ENCODE measurements at regions not wholly inside any gene's neighbourhood (a gene's known extent, or its start where the extent isn't known, plus 50 kb on each side); places are given as distances from the start of the nearest gene placed in this dataset.

GRCh38 chr13:79267560-79267959 lies 138.5 kb downstream of the RBM26 start:
- no TSS peak for BruUV-seq (replicated peaks)

GRCh38 chr13:79258489-79258888 lies 147.6 kb downstream of the RBM26 start:
- TF ChIP-seq, protein P1, sequence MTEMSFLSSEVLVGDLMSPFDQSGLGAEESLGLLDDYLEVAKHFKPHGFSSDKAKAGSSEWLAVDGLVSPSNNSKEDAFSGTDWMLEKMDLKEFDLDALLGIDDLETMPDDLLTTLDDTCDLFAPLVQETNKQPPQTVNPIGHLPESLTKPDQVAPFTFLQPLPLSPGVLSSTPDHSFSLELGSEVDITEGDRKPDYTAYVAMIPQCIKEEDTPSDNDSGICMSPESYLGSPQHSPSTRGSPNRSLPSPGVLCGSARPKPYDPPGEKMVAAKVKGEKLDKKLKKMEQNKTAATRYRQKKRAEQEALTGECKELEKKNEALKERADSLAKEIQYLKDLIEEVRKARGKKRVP (CRISPR knock-in tag; IDR thresholded peaks at IDR 0.05) = 0 out of 4 replicates have a peak, but pooled peaks of 1 of the 2 experiments have one; percentile 19
- no peak for TF ChIP-seq FOXJ3 (CRISPR knock-in tag; IDR thresholded peaks at IDR 0.05; ENCODE audit: borderline replicate concordance)
- peak; percentile 9; the same call in 1 of the 2 replicates for TF ChIP-seq CEBPB (IDR thresholded peaks at IDR 0.05; ENCODE audit: borderline replicate concordance, low read depth, low read length)
- no peak for FAIRE-seq
- Histone ChIP-seq H3K4me1 (ENCODE audit: insufficient read depth, low read length) (no peaks in the 10 kb centered on the region), H3K27me3 (ENCODE audit: control insufficient read depth in 1 of 2, insufficient read depth in 2 of 2, low read length in 2 of 2) (no peaks in the 10 kb centered on the region), H3K9me3 (ENCODE audit: low read length) (no peaks in the 10 kb centered on the region), H4K20me1 (ENCODE audit: insufficient read depth, low read length) (no peaks in the 10 kb centered on the region), H3K79me2 (ENCODE audit: insufficient read depth, low read length) (no peaks in the 10 kb centered on the region), H3K4me2 (ENCODE audit: low read depth, low read length) (no peak overlapping the region), H2AFZ (ENCODE audit: low read length) (no peak overlapping the region), H3K9ac (ENCODE audit: insufficient read depth, low read depth, low read length) (no peak overlapping the region), H3K4me3 (replicated peaks in 1 of 3; ENCODE audit: insufficient read depth in 1 of 3, low read depth in 2 of 3, low read length in 3 of 3) (no peak overlapping the region), H3K27ac (ENCODE audit: extremely low read length, insufficient read depth, low read length) (no peak overlapping the region), H3K36me3 (replicated peaks in 1 of 2; ENCODE audit: control insufficient read depth in 1 of 2, insufficient read depth in 2 of 2, low read length in 2 of 2) (no peaks in the 10 kb centered on the region)
- BruUV-seq (replicated peaks) = no TSS peak
- no peak for ATAC-seq
- in situ Hi-C loops (cut with HindIII; ENCODE audit: extremely low pct_ligation_motif_present, low pct_unique_long_range_greater_than_20kb) = no loop called here
- 22% methylated on average over 3 of the region's 3 CpGs for WGBS (ENCODE audit: low lambda C conversion rate)
- POLR2A ChIA-PET = no interaction called here
- DNase-seq (ENCODE audit: low spot score) = no peak
- CTCF ChIA-PET (ENCODE audit: low intra/inter-chr PET ratio, low total read pairs) = no interaction called here
- intact Hi-C loops (cut with micrococcal nuclease; ENCODE audit: unreplicated experiment) = no loop called here

More at GRCh38 chr13:79267560-79267959, 138.5 kb downstream of the RBM26 start:
- ATAC-seq (no peak), DNase-seq (ENCODE audit: low spot score) (no peak), FAIRE-seq (no peak)
- no peaks in the 10 kb centered on the region for H3K36me3 ChIP-seq (replicated peaks in 1 of 2; ENCODE audit: control insufficient read depth in 1 of 2, insufficient read depth in 2 of 2, low read length in 2 of 2)
- no peaks in the 10 kb centered on the region; a peak in 2 of 5 replicates for H3K27me3 ChIP-seq (ENCODE audit: control insufficient read depth in 1 of 2, insufficient read depth in 2 of 2, low read length in 2 of 2)
- peaks cover 16% of the 10 kb centered on the region for H3K4me1 ChIP-seq (ENCODE audit: insufficient read depth, low read length)
- no peak overlapping the region for H2AFZ ChIP-seq (ENCODE audit: low read length)
- no peaks in the 10 kb centered on the region for H4K20me1 ChIP-seq (ENCODE audit: insufficient read depth, low read length)
- no peak overlapping the region for H3K27ac ChIP-seq (ENCODE audit: extremely low read length, insufficient read depth, low read length)
- TF ChIP-seq EED (CRISPR knock-in tag; IDR thresholded peaks at IDR 0.05) (no peak), TERF1 (CRISPR knock-in tag; IDR thresholded peaks at IDR 0.05) (no peak)
- TF ChIP-seq, protein P1 (CRISPR knock-in tag; IDR thresholded peaks at IDR 0.05) = no peak
- ChIA-PET POLR2A (no interaction called here), CTCF (ENCODE audit: low intra/inter-chr PET ratio, low total read pairs) (no interaction called here)
- no peaks in the 10 kb centered on the region for H3K79me2 ChIP-seq (ENCODE audit: insufficient read depth, low read length)
- no peak overlapping the region for H3K4me2 ChIP-seq (ENCODE audit: low read depth, low read length)
- H3K9me3 ChIP-seq (ENCODE audit: low read length) = no peaks in the 10 kb centered on the region
- intact Hi-C loops (cut with micrococcal nuclease; ENCODE audit: unreplicated experiment) = no loop called here
- H3K9ac ChIP-seq (ENCODE audit: insufficient read depth, low read depth, low read length) = no peak overlapping the region
- H3K4me3 ChIP-seq (replicated peaks in 1 of 3; ENCODE audit: insufficient read depth in 1 of 3, low read depth in 2 of 3, low read length in 3 of 3) = no peak overlapping the region
- in situ Hi-C loops (cut with HindIII; ENCODE audit: extremely low pct_ligation_motif_present, low pct_unique_long_range_greater_than_20kb) = no loop called here
